ENCODE measurements at regions not wholly inside any gene's neighbourhood (a gene's known extent, or its start where the extent isn't known, plus 50 kb on each side); places are given as distances from the start of the nearest gene placed in this dataset.

DNA sequence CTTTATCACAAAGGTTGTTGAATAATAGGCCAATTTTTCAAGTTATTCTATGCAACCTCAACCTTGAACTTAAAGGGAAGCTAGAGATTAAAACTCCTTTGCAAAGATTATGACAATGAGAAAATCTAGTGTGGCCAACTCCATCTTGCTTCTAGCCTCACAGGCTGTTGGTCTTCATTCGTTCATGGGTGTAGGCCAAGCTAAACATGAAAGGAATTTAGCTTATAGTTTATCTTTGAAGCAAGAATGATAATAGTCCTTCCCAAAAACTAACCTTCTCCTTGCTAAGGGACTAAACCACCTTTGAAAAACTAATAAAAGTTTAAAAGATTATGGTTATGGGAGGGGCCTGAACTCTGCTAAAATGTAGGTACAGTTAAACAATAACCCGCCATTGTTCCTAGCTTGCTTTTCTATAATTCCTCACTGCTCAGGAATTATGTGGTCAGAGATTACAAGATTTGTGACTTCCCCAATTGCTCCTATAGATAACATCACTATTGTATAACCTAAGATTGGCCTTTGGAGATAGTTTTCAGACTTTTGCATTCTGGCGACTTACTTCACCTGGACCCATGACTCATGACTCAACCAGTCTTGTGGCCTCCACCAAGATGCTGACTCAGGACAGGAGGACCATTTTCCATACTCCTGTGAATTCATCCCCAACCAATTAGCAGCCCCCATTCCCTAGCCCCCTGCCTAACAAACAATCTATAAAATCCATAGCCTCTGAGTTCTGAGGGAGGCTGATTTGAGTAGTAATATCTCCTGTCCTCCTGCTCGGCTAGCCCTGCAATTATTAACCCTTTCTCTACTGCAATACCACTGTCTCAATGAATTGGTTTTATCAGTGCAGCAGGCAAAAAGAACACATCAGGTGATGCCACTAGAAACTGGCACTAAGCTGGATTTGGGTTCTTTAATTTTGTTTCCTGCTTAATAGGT lies 154.5 kb downstream of the CD83 start:
- TF ChIP-seq CTCF (IDR thresholded peaks at IDR 0.05) (no peak), TCF7L2 (IDR thresholded peaks at IDR 0.05; ENCODE audit: low read depth, low read length) (no peak), POLR2AphosphoS5 (IDR thresholded peaks at IDR 0.05; ENCODE audit: low read depth, low read length) (no peak)
- TF ChIP-seq, protein P1, sequence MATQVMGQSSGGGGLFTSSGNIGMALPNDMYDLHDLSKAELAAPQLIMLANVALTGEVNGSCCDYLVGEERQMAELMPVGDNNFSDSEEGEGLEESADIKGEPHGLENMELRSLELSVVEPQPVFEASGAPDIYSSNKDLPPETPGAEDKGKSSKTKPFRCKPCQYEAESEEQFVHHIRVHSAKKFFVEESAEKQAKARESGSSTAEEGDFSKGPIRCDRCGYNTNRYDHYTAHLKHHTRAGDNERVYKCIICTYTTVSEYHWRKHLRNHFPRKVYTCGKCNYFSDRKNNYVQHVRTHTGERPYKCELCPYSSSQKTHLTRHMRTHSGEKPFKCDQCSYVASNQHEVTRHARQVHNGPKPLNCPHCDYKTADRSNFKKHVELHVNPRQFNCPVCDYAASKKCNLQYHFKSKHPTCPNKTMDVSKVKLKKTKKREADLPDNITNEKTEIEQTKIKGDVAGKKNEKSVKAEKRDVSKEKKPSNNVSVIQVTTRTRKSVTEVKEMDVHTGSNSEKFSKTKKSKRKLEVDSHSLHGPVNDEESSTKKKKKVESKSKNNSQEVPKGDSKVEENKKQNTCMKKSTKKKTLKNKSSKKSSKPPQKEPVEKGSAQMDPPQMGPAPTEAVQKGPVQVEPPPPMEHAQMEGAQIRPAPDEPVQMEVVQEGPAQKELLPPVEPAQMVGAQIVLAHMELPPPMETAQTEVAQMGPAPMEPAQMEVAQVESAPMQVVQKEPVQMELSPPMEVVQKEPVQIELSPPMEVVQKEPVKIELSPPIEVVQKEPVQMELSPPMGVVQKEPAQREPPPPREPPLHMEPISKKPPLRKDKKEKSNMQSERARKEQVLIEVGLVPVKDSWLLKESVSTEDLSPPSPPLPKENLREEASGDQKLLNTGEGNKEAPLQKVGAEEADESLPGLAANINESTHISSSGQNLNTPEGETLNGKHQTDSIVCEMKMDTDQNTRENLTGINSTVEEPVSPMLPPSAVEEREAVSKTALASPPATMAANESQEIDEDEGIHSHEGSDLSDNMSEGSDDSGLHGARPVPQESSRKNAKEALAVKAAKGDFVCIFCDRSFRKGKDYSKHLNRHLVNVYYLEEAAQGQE (IDR thresholded peaks at IDR 0.05; ENCODE audit: insufficient read depth in 1 of 2, low read depth in 2 of 2, low read length in 1 of 2), result no peak
- CTCF ChIA-PET, result no interaction called here
- ATAC-seq, result no peak
- Histone ChIP-seq H3K36me3 (ENCODE audit: control insufficient read depth, insufficient read depth, low read length) (no peaks in the 10 kb centered on the region), H3K4me3 (ENCODE audit: low read depth in 2 of 2, low read length in 2 of 2) (no peak overlapping the region), H3K27ac (ENCODE audit: low read length) (no peak overlapping the region), H3K4me1 (ENCODE audit: control insufficient read depth, insufficient read depth, low read length) (no peaks in the 10 kb centered on the region), H3K9me3 (ENCODE audit: control insufficient read depth, insufficient read depth, low read depth, low read length) (no peaks in the 10 kb centered on the region), H3K27me3 (ENCODE audit: control insufficient read depth, insufficient read depth, low read length) (no peaks in the 10 kb centered on the region)
- intact Hi-C loops (cut with micrococcal nuclease; ENCODE audit: unreplicated experiment) (no loop called here), in situ Hi-C loops (cut with HindIII; ENCODE audit: low pct_unique_long_range_greater_than_20kb, low sequenced_read_pairs) (no loop called here)
- no peak for DNase-seq (ENCODE audit: low read depth, low spot score)
- POLR2A ChIA-PET, result no interaction called here
- no TSS peak for BruUV-seq (replicated peaks)

GRCh38 chr6:14272737-14273085 lies 155.1 kb downstream of the CD83 start:
- Histone ChIP-seq H3K9me3 (ENCODE audit: control insufficient read depth, insufficient read depth, low read depth, low read length) (no peaks in the 10 kb centered on the region), H3K4me3 (ENCODE audit: low read depth in 2 of 2, low read length in 2 of 2) (no peak overlapping the region), H3K4me1 (ENCODE audit: control insufficient read depth, insufficient read depth, low read length) (no peaks in the 10 kb centered on the region), H3K27ac (ENCODE audit: low read length) (no peak overlapping the region), H3K27me3 (ENCODE audit: control insufficient read depth, insufficient read depth, low read length) (no peaks in the 10 kb centered on the region), H3K36me3 (ENCODE audit: control insufficient read depth, insufficient read depth, low read length) (no peaks in the 10 kb centered on the region)
- POLR2A ChIA-PET, result no interaction called here
- BruUV-seq (replicated peaks), result no TSS peak
- no peak for ATAC-seq
- CTCF ChIA-PET, result no interaction called here
- in situ Hi-C loops (cut with HindIII; ENCODE audit: low pct_unique_long_range_greater_than_20kb, low sequenced_read_pairs) (no loop called here), intact Hi-C loops (cut with micrococcal nuclease; ENCODE audit: unreplicated experiment) (no loop called here)
- DNase-seq (ENCODE audit: low read depth, low spot score), result no peak
- no peak for TF ChIP-seq SIN3A (IDR thresholded peaks at IDR 0.05; ENCODE audit: borderline replicate concordance, insufficient read depth, low read depth, low read length)
- TF ChIP-seq TCF7L2 (IDR thresholded peaks at IDR 0.05; ENCODE audit: low read depth, low read length), result no peak
- TF ChIP-seq CTCF (IDR thresholded peaks at IDR 0.05), result no peak
- TF ChIP-seq, protein P1 (IDR thresholded peaks at IDR 0.05; ENCODE audit: insufficient read depth in 1 of 2, low read depth in 2 of 2, low read length in 1 of 2), result no peak
- no peak for TF ChIP-seq POLR2AphosphoS5 (IDR thresholded peaks at IDR 0.05; ENCODE audit: low read depth, low read length)
